Panc1 (cell line): ENCODE measurements at regions not wholly inside any gene's neighbourhood (a gene's known extent, or its start where the extent isn't known, plus 50 kb on each side); places are given as distances from the start of the nearest gene placed in this dataset.

Source experiments
- ATAC-seq: fragments of 200-7000 bp; cut with Tn5 transposase; 2 replicates; pipeline ENCODE4 v1.9.1; 2020; ENCODE audit warnings: mild to moderate bottlenecking, moderate library complexity
- BruUV-seq: library from RNA; stranded (reverse); fragments of 400-500 nt; replicated peaks from 2 replicates; lab custom pipeline; 2021; lab: Mats Ljungman, UMichigan
- CTCF ChIA-PET: fragments of 300-600 bp; sonication (Branson Sonifier 250); formaldehyde crosslinking; loops from one replicate; lab custom pipeline; 2022; ENCODE audit warnings: antibody characterized with exemption; lab: Charles Lee
- POLR2A ChIA-PET: fragments of 300-600 bp; sonication (Branson Sonifier 250); formaldehyde crosslinking; loops from one replicate; lab custom pipeline; 2022; ENCODE audit warnings: antibody characterized with exemption; lab: Charles Lee
- DNase-seq: peaks from one replicate; pipeline ENCODE4 v3.0.0-alpha.2; 2010; ENCODE audit warnings: low read depth, low spot score
- H3K27ac ChIP-seq: 2 replicates; pipeline ENCODE4 v1.5.1; 2011; ENCODE audit warnings: mild to moderate bottlenecking, low read length, inconsistent platforms
- H3K27me3 ChIP-seq: fragments of 200-500 bp; sonication (Bioruptor generic); 2 replicates; pipeline ENCODE4 v1.6.0; 2014; ENCODE audit warnings: low read length, inconsistent platforms; ENCODE audit not compliant: control insufficient read depth, insufficient read depth
- H3K36me3 ChIP-seq: fragments of 200-500 bp; sonication (Bioruptor generic); 2 replicates; pipeline ENCODE4 v1.5.1; 2014; ENCODE audit warnings: inconsistent platforms, mild to moderate bottlenecking, low read length, moderate library complexity; ENCODE audit not compliant: control insufficient read depth, insufficient read depth
- H3K4me1 ChIP-seq: 2 replicates; pipeline ENCODE4 v1.5.1; 2011; ENCODE audit warnings: inconsistent platforms, mild to moderate bottlenecking, low read length, moderate library complexity; ENCODE audit not compliant: control insufficient read depth, insufficient read depth
- H3K4me3 ChIP-seq, 2 experiments: 2 replicates each; pipeline ENCODE4 v1.5.1; 2011 to 2012; ENCODE audit warnings: low read depth in 2 of 2, low read length in 2 of 2, mild to moderate bottlenecking in 2 of 2, inconsistent platforms in 1 of 2, moderate library complexity in 1 of 2
- H3K9me3 ChIP-seq: fragments of 200-500 bp; sonication (Bioruptor generic); 2 replicates; pipeline ENCODE4 v1.5.1; 2014; ENCODE audit warnings: low read depth, mild to moderate bottlenecking, inconsistent platforms, low read length, moderate library complexity; ENCODE audit not compliant: control insufficient read depth, insufficient read depth
- CTCF ChIP-seq: fragments of 450-650 bp; IDR thresholded peaks from 2 replicates; pipeline ENCODE4 v1.5.1; 2017; ENCODE audit warnings: mild to moderate bottlenecking
- POLR2AphosphoS5 ChIP-seq: IDR thresholded peaks from 2 replicates; pipeline ENCODE4 v1.6.1; 2012; ENCODE audit warnings: mild to moderate bottlenecking, low read depth, low read length, moderate library complexity
- REST ChIP-seq, 2 experiments: IDR thresholded peaks; 2 replicates each; pipeline ENCODE4 v1.6.1; 2011 to 2012; ENCODE audit warnings: low read depth in 2 of 2, control low read depth in 1 of 2, low read length in 1 of 2, mild to moderate bottlenecking in 1 of 2, moderate library complexity in 1 of 2; ENCODE audit not compliant: insufficient read depth in 1 of 2
- SIN3A ChIP-seq: IDR thresholded peaks from 2 replicates; pipeline ENCODE4 v1.6.1; 2012; ENCODE audit warnings: low read depth, mild to moderate bottlenecking, low read length, moderate library complexity, borderline replicate concordance; ENCODE audit not compliant: insufficient read depth
- TCF7L2 ChIP-seq: IDR thresholded peaks from 2 replicates; pipeline ENCODE4 v1.6.1; 2011; ENCODE audit warnings: mild to moderate bottlenecking, low read depth, low read length, inconsistent platforms
- in situ Hi-C: cut with HindIII; loops from 2 replicates; pipeline ENCODE4 v1.10.0; 2016; ENCODE audit warnings: low sequenced_read_pairs, low pct_unique_long_range_greater_than_20kb
- intact Hi-C: fragments of 100-400 bp; cut with micrococcal nuclease; formaldehyde crosslinking; loops from one replicate; pipeline ENCODE4 v1.10.0; 2022; ENCODE audit not compliant: unreplicated experiment

GRCh38 chr6:133594652-133595110 lies 294.2 kb upstream of the TCF21 start:
- BruUV-seq, result no TSS peak
- no peaks in the 10 kb centered on the region for H3K9me3 ChIP-seq
- no peaks in the 10 kb centered on the region for H3K27me3 ChIP-seq
- H3K27ac ChIP-seq, result no peak overlapping the region
- H3K4me3 ChIP-seq, result no peak overlapping the region
- in situ Hi-C loops, result no loop called here
- TF ChIP-seq POLR2AphosphoS5 (no peak), SIN3A (no peak), TCF7L2 (no peak), CTCF (no peak), REST (IDR thresholded peaks at IDR 0.05; ENCODE audit: insufficient read depth in 1 of 2, low read depth in 2 of 2, low read length in 1 of 2) (no peak)
- no peaks in the 10 kb centered on the region for H3K36me3 ChIP-seq
- ATAC-seq, result no peak
- ChIA-PET CTCF (no interaction called here), POLR2A (no interaction called here)
- no peak for DNase-seq
- H3K4me1 ChIP-seq, result no peaks in the 10 kb centered on the region
- intact Hi-C loops, result no loop called here

GRCh38 chr6:133595111-133595761 lies 293.7 kb upstream of the TCF21 start:
- no peaks in the 10 kb centered on the region for H3K27me3 ChIP-seq
- DNase-seq (no peak), ATAC-seq (no peak)
- no TSS peak for BruUV-seq
- CTCF ChIA-PET, result no interaction called here
- in situ Hi-C loops (no loop called here), intact Hi-C loops (no loop called here)
- no peak overlapping the region for H3K27ac ChIP-seq
- no peaks in the 10 kb centered on the region for H3K4me1 ChIP-seq
- H3K9me3 ChIP-seq, result no peaks in the 10 kb centered on the region
- H3K4me3 ChIP-seq, result no peak overlapping the region
- no peak for TF ChIP-seq CTCF
- no peaks in the 10 kb centered on the region for H3K36me3 ChIP-seq
- POLR2A ChIA-PET, result no interaction called here
